GM04504 (cell line): ENCODE measurements at regions not wholly inside any gene's neighbourhood (a gene's known extent, or its start where the extent isn't known, plus 50 kb on each side); places are given as distances from the start of the nearest gene placed in this dataset.

Source experiments
- DNase-seq: peaks from one replicate; pipeline ENCODE4 v3.0.0-alpha.2; 2012; ENCODE audit warnings: low read depth

DNA sequence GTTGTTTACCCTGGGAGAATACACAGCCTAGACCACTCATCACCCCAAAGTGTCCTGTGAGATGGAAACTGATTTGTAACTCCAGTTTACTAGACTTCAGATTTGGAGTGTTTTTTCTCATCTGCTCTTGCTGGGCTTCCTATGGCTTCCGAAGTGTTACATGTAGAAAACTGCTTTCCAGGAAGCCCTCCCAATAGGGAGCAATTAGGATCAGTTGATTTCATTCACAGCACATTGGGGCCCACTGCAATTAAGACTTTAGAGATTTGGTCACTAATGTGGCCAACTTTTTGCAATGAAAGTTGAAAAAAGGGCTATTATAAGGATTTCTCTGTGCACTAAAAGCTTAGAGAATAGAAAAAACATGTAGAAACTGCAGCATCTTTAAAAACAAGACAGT lies 656.6 kb upstream of the CHAC2 start:
- DNase-seq = no peak

DNA sequence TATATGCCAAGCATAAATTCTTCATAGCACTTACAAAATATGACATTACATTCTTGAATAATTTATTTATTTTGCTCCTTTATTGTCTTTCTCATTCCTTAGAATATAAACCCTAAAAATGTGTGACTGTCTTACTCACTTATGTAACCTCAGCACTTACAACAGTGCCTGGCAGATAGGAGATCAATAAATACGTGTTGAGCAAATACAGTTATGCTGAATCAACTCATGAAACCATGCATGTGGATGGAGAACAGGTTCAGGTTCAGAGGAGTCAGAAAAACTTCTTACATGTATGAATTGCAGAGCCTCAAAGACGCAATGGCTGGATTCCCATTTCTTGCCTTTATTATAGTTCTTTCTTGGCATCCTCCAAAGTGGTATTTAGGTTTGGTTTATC lies 659.4 kb upstream of the CHAC2 start:
- no peak for DNase-seq

DNA sequence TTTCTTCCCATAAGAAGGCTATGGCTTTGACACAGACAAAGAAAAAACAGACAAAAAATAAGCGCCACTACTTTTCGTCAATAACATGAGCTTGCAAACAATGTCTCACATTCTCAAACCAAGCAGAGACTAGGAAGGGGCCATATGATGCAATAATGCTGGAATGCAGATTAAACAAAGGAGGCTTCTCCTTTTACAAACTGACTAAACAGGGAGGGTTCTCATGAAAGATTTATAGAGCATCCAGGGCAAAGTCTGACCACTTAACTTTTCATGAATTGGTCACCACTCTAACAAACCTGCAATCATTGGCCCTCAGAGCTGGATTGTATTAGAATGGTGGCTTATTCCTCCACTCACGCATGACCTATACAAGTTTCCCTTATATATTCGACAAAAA lies 663.3 kb upstream of the CHAC2 start:
- no peak for DNase-seq

DNA sequence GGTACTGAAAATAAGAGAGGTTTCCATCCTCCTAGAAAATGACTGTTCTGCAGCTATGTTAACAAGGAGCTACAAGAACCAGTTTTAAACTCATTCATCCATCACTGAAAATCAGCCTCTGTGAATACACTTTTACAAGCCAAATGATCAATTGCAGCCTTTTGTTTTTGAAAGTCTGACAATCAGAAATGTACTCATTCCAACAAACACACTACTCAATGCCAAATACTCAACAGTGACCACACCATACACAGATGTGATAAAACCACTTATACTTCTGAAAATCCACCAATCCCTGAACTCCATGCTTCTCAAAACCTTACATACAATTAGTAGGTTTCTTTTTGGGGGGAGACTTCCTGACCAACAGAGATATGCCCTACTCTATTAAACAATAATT lies 663.9 kb upstream of the CHAC2 start:
- no peak for DNase-seq

DNA sequence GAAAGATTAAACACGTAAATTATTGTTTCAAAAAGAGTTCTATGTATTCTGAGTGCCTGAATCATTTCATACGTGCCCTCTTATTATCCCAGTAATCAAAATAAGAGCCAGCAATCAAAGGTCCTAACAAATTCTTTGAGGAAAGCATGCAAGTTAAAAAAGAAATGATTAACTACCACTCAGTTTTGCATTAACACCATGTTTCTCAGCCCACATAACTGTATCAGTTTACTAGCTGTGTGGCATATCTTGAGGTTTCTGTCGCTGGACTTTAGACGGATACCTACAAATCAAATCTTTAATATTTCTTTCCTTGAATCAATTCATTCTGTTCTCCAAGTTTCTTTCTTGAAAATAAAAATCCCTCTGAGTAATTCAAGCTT lies 668.9 kb upstream of the CHAC2 start:
- DNase-seq = no peak

DNA sequence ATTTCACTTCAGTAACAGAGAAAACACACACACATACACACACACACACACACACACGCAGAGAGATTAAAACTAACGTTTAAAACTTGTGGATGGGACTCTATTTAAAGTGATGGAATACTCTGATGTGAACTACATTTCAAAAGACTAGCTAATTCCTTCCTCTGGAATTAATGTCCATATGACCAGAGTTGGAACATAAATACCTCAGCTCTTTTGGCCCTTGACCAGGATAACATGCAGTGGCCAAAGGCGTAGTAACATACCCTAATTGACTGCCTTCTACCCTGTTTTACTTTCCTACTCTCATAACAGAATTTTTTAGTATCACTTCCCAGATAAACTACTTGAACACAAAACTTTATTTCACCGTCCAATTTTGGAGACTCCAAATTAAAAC lies 671.3 kb upstream of the CHAC2 start:
- DNase-seq = no peak

DNA sequence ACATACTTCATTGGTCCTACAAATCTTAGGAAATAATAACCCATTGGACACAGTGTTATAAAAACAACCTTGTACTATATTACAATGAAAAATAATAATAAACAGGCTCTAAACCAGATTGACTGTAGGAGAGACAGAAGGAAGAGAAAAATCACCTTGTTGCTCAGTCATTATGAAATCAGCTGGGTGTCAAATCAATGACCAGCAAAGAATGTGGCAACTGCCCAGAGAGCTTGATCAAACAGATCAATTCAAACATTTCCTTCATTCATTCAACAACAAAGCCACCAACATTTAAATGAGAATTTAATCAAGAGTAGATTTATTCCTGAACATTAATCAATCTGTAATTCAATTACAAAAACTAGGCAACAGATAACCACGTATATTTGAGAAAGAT lies 671.9 kb upstream of the CHAC2 start:
- no peak for DNase-seq

DNA sequence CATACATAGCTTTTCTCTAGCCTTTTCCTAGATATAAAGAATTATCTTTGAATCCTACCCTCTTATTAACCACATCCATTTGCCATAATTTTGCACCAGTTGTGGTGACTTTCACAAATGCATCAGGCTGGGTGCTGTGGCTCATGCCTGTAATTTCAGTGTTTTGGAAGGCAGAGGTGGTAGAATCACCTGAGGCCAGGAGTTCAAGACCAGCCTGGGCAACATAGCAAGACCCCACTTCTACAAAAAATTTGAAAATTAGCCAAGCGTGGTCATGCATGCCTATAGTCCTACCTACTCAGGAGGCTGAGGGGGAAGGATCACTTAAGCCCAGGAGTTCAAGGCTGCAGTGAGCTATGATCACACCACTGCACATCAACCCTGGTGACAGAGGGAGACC lies 672.4 kb upstream of the CHAC2 start:
- DNase-seq = no peak

DNA sequence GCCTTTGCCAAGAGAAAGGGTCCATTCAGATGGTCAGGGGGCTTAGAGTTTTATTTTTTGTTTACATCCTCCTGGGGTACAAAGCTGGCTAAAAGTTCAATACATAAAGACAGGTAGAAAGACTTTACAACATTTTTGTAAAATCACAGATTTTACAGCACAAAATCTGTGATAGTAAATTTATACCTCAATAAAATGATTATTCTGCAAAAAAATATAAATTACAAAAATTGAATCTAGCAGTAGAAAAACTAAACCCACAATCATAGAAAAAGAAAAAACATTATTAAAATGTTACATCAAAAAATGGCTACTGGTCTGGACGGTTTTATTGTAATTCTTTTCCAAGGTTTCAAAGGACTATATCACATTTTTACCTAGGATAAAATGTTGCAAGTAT lies 674.2 kb upstream of the CHAC2 start:
- no peak for DNase-seq

DNA sequence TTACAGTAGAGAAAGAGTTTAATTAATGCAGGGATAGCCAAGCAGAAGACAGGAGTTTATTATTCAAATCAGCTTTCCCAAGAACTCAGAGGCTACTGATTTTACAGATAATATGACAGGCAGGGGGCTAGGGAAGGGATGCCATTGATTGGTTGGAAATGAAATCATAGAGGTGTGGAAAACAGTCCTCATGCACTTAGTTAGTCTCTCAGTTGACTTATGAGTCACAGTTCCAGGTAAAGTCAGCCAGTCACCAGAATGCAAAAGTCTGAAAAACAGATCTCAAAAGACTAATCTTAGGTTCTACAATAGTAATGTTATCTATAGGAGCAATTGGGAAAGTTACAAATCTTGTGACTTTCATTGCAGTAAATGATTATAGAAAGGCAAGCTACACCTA lies 676.4 kb upstream of the CHAC2 start:
- DNase-seq = no peak

DNA sequence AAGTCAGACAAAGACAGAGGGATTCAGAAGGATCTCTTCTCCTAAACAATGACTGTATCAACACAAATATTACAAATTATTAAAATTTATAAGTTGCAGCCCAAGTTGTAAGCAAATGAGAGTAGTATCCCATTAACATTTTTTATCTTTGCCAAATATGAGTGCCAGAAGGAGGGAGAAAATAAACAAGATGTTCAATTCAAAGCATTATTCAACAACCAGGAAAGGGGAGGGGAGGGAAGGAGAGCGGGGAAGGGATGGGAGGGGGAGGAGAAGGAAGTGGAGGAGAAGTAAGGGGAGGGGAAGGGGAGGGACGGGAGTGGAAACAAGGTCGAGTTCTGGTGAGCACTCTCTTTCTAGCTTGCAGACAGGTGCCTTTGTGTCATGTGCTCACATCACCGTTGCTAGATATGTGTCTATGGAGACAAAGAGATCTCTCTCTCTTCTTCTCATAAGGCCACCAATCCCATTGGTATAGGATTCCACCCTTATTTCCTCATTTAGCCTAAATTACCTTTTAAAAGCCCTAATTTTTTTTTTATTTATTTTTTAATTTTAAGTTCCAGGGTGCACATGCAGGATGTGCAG lies 679.6 kb upstream of the CHAC2 start:
- no peak for DNase-seq

DNA sequence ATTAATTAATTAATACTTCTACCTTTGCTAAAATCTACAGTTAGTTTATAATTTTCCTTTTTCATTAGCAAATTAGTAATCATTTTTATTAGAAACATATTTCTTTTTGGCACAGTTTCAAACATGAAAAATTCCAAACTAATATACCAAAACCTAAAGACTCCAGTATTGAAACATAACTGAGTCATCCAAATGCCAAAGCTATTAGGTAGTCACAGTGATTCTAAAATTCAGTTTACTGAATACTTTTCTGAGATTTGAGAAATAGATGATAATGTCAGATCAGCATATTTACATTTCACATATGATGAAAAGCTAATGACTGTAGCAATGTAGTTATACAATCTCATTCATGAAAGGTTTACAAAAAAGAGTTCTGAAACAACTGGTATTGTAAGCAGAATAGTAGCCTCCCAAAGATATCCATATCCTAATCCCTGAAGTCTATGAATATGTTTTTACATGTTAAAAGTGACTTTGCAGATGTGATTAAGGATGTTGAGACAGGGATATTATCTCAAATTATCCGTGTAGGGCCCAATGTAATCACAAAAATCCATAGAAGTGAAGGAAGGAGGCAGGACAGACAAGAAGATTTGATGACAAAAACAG lies 680.2 kb upstream of the CHAC2 start:
- DNase-seq = no peak

DNA sequence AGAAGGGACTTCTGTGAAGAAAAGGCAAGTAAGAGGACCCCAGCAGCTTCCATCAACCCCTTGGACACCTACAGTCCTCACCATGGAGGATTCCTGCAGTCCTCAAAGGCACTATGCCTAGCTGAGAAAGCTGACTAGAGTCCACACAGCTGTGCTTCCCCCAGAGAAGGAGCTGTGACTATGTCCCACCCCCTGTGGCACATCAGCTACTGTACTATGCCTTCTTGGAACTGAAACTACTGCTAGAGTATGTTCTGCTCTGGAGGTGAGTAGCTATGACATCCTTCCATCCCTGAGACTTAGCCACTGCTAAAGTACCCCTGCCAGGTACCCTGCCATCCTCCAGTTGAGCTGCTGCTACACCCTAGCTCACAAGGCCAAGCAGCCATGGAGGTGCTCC lies 690.2 kb upstream of the CHAC2 start:
- no peak for DNase-seq

DNA sequence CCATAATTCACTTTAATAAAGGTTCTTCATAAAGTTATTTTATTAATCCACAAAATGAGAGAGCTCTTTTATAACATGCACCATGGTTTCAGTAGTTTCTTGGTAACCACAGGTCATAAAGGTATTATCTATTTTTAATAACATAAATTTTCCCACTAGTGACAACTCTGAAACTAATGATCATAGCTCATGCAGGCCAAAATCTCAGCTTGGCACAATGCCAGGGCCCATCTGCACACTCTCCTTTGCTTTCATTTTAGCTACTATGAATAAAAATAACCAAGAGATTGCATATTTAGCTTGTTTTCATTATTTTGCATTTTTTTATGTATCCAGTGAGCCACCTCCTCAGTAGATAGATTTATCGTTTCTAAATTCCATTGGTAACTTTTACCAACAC lies 691.8 kb upstream of the CHAC2 start:
- no peak for DNase-seq

DNA sequence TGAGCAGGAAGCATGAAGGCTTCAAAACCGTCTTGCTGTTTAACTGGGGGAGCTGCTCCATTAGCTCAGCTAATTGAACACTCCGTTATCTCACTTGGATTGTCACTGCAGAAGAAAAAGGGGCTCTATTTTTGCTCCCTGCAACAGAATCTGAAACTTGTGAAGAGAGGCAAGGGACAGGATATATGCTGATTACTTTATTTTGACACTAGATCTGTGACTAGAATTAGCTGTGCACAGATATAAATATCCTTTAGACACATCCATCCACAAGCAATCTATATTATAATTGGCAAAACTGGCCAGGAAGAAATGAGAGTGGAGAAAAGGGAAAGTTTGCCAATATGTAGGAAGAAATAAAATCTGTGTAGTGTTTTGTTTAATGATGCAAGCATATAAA lies 700.1 kb upstream of the CHAC2 start:
- no peak for DNase-seq

DNA sequence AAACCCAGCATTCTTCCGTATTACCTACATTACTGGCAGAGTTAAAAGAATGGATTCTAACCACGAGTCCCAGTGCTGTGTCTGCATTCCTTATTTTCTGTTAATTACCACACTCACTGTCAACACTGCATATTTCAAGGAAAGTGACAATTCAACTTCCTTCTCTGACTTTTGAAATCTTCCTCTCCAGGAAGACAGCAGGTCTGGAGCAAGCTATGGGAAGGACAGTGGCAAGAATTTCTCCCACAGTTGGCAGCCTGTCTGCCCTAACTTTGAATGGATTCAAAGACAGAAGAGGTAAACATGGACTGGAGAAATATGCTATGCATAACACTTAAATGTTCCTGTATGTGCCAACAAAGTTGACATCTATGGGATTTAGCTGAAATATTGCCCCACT lies 700.5 kb upstream of the CHAC2 start:
- no peak for DNase-seq

DNA sequence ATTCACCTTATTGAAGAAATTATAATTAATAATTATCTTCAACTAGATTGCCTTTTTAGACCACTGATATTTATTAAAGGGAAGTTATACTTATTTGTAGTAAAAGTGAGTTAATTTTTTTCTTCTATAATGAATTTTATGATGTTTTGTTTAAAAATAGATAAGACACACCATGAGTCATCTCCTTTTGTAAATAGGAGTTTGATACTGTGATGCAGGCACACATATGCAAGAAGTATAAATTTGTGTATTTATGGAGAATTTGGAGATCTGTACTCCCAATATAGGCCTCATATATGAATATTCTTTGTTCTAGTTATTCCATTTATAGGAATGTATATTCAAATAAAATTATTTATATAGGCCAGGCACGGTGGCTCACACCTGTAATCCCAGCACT lies 703.5 kb upstream of the CHAC2 start:
- no peak for DNase-seq

DNA sequence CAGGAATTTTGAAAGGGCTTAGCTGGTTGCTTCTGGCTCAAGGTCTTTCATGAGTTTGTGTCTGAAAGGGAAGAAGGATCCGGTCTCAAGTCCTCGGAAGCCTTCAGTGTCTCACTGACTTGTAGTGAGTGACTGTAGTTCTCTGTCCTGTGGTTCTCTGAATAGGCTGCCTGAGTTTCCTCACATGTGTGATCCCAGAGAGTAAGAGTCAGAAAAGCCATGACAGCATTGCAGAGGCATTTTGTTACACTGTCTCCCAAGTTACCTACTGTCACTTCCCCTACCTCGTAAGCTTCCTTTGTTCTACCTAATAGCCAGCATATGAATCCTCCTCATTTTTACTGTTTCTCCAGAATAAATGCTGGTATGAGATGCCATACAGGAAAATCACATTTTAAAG lies 709.1 kb upstream of the CHAC2 start:
- DNase-seq = no peak

DNA sequence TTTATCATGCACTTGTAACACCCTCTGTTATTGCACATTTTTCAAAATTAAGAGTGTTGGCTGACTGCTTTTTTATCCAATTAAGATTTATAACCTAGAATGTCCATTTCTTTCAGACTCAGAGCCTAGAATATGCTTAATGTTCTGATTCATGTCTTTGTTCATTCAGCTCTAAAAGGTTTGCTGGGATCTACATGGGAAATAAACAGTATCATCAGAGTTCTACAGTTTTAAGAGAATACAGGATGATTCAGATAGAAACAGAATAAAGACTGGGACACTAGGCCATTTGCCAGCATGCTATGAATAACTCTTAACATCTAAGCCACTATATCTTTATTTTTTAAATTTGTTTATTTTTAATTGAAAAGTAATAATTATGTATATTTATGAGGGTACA lies 713.7 kb upstream of the CHAC2 start:
- DNase-seq = no peak

DNA sequence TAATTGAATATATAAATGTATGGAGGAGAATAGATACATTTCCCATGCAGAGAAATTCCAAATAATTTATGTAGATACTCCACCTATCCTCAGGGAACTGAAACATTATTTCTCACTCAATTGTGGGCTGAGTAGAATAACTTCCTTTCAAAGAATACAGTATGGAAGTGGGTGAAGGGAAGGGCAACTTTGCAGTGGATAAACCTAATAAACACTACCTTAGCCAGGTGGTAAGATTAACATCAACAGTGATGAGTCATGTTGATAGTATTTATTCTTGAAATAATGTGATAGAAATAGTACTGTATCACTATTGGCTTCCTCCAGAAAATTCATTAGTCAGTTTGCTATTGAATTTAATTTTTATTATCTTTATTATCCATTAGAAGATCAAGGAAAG lies 716.4 kb upstream of the CHAC2 start:
- DNase-seq = no peak

DNA sequence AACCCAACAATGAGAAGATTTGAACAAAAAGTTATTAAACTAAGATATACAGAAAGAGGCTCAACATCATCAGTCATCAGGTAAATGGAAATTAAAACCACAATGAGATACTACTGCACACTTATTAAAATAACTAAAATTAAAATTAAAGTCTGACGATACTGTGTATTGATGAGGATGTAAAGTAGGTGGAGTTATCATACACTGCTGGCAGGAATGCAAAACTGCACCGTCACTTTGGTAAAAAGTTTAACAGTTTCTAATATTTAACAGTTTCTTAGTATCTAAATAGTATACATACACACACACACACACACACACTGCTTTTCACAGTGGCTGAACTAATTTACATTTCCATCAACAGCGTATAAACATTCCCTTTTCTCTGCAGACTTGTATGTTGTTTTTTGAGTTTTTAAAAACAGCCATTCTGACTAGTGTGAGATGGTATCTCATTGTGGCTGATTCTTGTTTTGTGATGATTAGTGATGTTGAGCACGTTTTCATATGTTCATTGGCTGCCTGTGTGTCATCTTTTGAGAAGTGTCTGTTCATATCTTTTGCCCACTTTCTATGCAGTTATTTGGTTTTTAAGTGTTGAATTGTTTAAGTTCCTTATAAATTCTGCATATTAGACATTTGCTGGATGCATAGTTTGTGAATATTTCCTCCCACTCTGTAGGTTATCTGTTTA lies 726.9 kb upstream of the CHAC2 start:
- DNase-seq = no peak

DNA sequence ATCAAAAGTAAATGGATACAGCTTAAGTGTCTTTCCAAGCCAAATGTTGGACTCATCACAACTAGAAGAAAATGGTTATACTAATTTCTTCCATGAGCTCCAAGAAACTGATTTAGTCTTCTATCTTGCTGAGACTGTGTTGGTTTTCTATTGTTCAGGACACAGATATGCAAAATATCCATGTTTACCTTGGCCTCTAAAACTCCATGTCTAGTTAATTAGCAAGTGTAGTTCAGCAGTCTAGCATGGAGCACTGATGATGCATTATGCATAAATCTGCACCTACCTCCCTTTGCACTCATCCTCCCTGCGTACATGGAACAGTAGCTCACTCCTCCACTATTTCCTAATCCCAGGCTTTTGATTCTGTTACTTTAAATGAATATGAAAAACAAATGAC lies 731.4 kb upstream of the CHAC2 start:
- DNase-seq = no peak

DNA sequence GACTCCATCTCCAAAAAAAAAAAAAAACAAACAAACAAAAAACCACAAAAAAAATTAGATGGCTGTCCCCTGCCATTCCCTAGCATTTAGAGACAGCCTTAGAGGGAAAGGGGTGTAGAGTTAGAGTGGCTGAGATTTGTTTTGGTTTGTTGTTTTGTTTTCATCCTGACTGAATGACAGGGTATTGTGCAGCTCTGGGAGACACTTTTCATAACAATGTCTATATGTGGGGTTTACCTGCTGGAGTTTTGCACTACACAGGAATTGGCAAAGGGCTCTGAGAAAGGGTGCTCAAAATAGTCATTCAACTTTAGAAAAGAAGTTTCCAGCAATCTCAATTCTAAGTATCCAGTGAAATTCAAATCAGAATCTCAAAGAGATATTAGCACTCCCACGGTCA lies 732.5 kb upstream of the CHAC2 start:
- no peak for DNase-seq

DNA sequence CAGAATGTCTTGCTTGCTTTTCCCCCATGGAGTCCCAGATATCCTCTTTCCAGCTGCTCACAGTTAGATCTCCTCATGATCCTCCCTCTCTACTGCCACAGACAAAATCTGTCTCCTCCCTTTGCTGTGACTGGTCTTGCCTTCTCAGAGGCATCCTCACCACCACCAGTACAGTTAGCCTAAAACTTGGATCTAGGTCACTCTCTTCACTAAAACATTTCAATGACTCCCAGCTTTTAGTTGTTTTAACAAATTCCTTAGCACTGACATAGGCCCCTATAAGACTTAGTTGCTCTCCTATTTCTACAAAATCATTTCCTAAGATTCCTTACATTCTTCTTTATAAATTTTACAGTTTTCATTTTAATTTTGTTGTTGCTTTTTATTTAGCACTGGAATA lies 734.2 kb upstream of the CHAC2 start:
- DNase-seq = no peak
